ENCODE measurements at regions not wholly inside any gene's neighbourhood (a gene's known extent, or its start where the extent isn't known, plus 50 kb on each side); places are given as distances from the start of the nearest gene placed in this dataset.

DNA sequence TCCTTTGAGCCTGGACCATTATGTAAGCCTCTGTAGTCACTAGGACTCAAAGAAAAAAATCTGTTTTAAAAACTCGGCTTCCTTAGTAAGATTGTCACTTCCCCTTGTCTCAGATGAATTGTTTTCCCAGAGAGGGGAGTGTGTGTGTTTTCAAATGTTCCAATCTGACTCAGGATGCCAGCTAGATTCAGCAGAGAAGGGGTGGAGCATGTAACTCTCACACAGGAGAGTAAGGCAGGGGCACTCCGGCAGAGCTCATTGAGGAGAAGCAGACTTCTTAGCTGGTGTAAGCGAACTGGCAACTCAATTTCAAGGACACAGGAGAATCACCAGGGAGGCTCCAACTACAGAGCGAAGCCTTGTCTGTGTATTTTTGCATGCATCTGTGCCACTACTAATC lies 623.2 kb downstream of the LMO4 start:
- TF ChIP-seq POLR2A (IDR thresholded peaks at IDR 0.05) = no peak
- no peak for TF ChIP-seq POLR2AphosphoS5 (IDR thresholded peaks at IDR 0.05)
